Neutrophil (primary cell): ENCODE measurements at regions not wholly inside any gene's neighbourhood (a gene's known extent, or its start where the extent isn't known, plus 50 kb on each side); places are given as distances from the start of the nearest gene placed in this dataset.

Source experiments
- H3K27ac ChIP-seq: fragments of 200-600 bp; sonication (generic); 2 replicates; pipeline ENCODE4 v1.5.1; 2016; ENCODE audit warnings: mild to moderate bottlenecking, moderate library complexity
- H3K27me3 ChIP-seq: fragments of 200-600 bp; sonication (generic); 2 replicates; pipeline ENCODE4 v1.6.0; 2016; ENCODE audit warnings: mild to moderate bottlenecking
- H3K36me3 ChIP-seq: fragments of 200-600 bp; sonication (generic); 2 replicates; pipeline ENCODE4 v1.5.1; 2017
- H3K4me1 ChIP-seq, 2 experiments: fragments of 200-600 bp in 1 of 2; sonication (generic) in 1 of 2; 1 replicate in 1 of 2; 2 replicates in 1 of 2; pipeline versions ENCODE4 v1.5.1 to v1.6.1; 2013 to 2016; ENCODE audit warnings: low read depth in 1 of 2, low read length in 1 of 2, mild to moderate bottlenecking in 1 of 2, moderate library complexity in 1 of 2; ENCODE audit not compliant: control insufficient read depth in 1 of 2, insufficient read depth in 1 of 2
- H3K4me3 ChIP-seq, 2 experiments: fragments of 200-600 bp in 1 of 2; sonication (generic) in 1 of 2; 1 replicate in 1 of 2; 2 replicates in 1 of 2; pipeline ENCODE4 v1.5.1; 2013 to 2016; ENCODE audit warnings: low read depth in 1 of 2, low read length in 1 of 2, mild to moderate bottlenecking in 1 of 2, moderate library complexity in 1 of 2
- H3K9me3 ChIP-seq: fragments of 200-600 bp; sonication (generic); 2 replicates; pipeline ENCODE4 v1.5.1; 2016
- TF ChIP-seq, protein P1 (sequence below): fragments of 200-600 bp; sonication (generic); IDR thresholded peaks from 2 replicates; pipeline ENCODE4 v1.5.1; 2016; ENCODE audit warnings: antibody characterized with exemption

DNA sequence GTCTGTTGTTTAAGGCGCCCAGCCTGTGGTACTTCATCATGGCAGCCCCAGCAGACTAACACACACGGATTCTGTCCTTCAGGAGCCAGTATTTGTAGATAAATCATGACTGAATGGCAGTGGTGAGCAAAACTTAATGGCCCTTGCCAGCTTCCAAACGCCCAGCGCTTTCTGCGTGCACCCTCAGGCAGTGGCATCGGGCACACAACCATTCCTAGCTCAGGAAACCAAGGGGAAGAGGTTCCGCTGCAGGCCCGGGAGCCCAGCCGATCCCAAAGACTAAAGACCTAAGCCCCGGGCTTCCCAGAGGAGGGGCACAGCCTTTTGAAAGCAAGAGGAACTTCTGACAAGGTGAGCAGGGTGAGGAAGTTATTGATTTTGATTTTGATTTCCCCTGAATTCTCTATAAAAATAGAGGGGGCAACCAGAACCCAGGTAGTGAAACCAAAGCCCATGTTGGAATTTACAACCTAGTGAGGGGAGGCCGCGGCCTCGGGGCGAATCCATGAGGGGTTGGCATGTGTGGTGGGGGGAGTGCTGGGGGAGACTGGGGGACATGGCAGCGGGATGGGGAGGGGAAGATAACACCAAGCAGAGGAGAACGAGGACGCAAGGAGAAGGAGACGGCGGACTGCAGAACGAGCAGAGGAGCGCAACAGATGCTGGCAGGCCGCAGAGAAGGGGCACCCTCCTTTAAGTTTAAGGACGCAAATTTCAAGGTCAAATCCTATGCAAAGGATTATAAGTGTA, 79.9 kb upstream of the SEPTIN5 start:
- H3K9me3 ChIP-seq: no peaks in the 10 kb centered on the region
- H3K27me3 ChIP-seq: peaks cover 13% of the 10 kb centered on the region
- no peaks in the 10 kb centered on the region for H3K36me3 ChIP-seq
- H3K4me3 ChIP-seq: no peak overlapping the region
- TF ChIP-seq, protein P1, sequence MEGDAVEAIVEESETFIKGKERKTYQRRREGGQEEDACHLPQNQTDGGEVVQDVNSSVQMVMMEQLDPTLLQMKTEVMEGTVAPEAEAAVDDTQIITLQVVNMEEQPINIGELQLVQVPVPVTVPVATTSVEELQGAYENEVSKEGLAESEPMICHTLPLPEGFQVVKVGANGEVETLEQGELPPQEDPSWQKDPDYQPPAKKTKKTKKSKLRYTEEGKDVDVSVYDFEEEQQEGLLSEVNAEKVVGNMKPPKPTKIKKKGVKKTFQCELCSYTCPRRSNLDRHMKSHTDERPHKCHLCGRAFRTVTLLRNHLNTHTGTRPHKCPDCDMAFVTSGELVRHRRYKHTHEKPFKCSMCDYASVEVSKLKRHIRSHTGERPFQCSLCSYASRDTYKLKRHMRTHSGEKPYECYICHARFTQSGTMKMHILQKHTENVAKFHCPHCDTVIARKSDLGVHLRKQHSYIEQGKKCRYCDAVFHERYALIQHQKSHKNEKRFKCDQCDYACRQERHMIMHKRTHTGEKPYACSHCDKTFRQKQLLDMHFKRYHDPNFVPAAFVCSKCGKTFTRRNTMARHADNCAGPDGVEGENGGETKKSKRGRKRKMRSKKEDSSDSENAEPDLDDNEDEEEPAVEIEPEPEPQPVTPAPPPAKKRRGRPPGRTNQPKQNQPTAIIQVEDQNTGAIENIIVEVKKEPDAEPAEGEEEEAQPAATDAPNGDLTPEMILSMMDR: no peak
- H3K4me1 ChIP-seq: no peaks in the 10 kb centered on the region
- no peak overlapping the region for H3K27ac ChIP-seq

- Histone ChIP-seq H3K4me3 (no peak overlapping the region), H3K9me3 (no peaks in the 10 kb centered on the region), H3K36me3 (no peaks in the 10 kb centered on the region), H3K27me3 (peaks cover 11% of the 10 kb centered on the region), H3K4me1 (no peaks in the 10 kb centered on the region), H3K27ac (no peak overlapping the region)
- TF ChIP-seq, protein P1: no peak
Observed at GRCh38 chr22:19635644-19636043, 78.7 kb upstream of the SEPTIN5 start.

- H3K27ac ChIP-seq: no peak overlapping the region
- H3K4me1 ChIP-seq: no peaks in the 10 kb centered on the region
- H3K4me3 ChIP-seq: no peak overlapping the region
- H3K9me3 ChIP-seq: no peaks in the 10 kb centered on the region
- TF ChIP-seq, protein P1: no peak
- no peaks in the 10 kb centered on the region for H3K36me3 ChIP-seq
- H3K27me3 ChIP-seq: peaks cover 4% of the 10 kb centered on the region
Observed at GRCh38 chr22:19636696-19637407, 77.5 kb upstream of the SEPTIN5 start.

DNA sequence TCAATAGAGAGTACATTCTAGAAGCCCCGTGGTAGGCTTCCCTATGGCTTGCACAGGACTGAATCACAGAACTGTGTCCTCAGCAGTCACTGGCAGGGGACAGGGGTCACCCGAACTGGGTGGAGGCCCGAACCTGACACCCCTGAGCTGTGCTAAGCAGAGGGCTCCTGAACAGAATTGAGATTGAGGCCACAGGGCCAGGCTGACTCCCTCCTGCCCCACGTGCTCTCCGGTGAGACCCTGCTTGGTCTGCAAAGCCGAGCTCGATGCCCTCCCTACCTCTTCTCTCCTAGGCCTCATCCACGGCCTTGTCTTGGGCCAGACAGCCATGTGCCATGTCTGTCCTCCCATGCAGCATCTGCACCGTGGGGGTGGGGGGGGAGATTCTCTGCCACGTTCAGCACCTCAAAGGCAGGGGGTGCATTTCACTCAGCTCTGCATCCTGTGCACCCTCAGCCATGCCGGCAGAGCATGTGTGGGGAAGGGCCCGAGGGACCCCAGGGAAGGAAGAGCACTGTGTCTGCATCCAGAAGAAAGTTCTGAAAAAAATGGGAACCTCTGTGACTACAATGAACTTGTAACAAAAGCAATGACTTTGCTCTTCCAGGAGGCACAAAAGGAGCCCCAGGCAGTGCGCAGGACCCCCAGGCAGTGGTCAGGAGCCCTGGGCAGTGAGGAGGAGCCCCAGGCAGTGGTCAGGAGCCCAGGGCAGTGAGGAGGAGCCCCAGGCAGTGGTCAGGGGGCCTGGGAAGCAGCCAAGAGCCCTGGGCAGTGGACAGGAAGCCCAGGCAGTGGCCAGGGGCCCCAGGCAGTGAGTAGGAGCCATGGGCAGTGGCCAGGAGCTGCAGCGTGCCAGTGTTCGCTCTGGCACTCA, 76.7 kb upstream of the SEPTIN5 start:
- no peaks in the 10 kb centered on the region for H3K27me3 ChIP-seq
- H3K4me1 ChIP-seq: no peaks in the 10 kb centered on the region
- H3K4me3 ChIP-seq: no peak overlapping the region
- no peak overlapping the region for H3K27ac ChIP-seq
- no peaks in the 10 kb centered on the region for H3K36me3 ChIP-seq
- H3K9me3 ChIP-seq: no peaks in the 10 kb centered on the region
- TF ChIP-seq, protein P1: no peak

- H3K4me1 ChIP-seq: no peaks in the 10 kb centered on the region
- H3K36me3 ChIP-seq: no peaks in the 10 kb centered on the region
- TF ChIP-seq, protein P1: no peak
- H3K9me3 ChIP-seq: no peaks in the 10 kb centered on the region
- H3K27me3 ChIP-seq: no peaks in the 10 kb centered on the region
- no peak overlapping the region for H3K27ac ChIP-seq
- no peak overlapping the region for H3K4me3 ChIP-seq
Observed at GRCh38 chr22:19638282-19639015, 75.9 kb upstream of the SEPTIN5 start.
